H1 (cell line): ENCODE measurements at regions not wholly inside any gene's neighbourhood (a gene's known extent, or its start where the extent isn't known, plus 50 kb on each side); places are given as distances from the start of the nearest gene placed in this dataset.

Experiments used
- ASH2L ChIP-seq: fragments of 200-600, 300-600 bp; sonication (generic); IDR thresholded peaks from one replicate; pipeline ENCODE4 v1.7.1; 2017; ENCODE audit warnings: low read length
- JUND ChIP-seq: IDR thresholded peaks from 2 replicates; pipeline ENCODE4 v1.6.1; 2011; ENCODE audit warnings: mild to moderate bottlenecking, improper control_type of control experiment, low read length
- TF ChIP-seq, protein P1 (sequence below): IDR thresholded peaks from 2 replicates; pipeline ENCODE4 v1.6.1; 2011; ENCODE audit warnings: low read depth, mild to moderate bottlenecking, low read length; ENCODE audit not compliant: insufficient read depth

DNA sequence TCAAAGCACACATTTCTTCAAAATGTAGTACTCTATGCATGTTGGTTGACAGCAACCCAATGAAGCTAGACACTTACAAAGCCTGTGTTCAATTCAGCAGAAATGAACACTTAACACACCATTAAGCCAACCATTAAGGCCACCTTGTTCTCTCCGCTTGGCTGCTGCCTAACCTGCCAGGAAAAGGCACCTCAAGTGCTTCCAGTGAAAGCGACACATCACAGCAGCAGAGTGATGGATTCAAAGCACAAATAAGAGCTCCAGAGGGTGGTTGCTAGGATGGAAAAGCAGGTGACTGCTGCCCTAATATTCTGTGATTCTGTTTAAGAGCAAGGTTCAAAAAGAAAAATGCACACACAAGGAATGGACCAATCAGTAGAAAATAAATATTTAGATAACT lies 81.5 kb upstream of the GNAI1 start (continued):
- TF ChIP-seq, protein P1, sequence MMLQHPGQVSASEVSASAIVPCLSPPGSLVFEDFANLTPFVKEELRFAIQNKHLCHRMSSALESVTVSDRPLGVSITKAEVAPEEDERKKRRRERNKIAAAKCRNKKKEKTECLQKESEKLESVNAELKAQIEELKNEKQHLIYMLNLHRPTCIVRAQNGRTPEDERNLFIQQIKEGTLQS = no peak
- TF ChIP-seq ASH2L = no peak
- TF ChIP-seq JUND = no peak
